Ecto neural progenitor cell (in vitro differentiated cells): ENCODE measurements at regions not wholly inside any gene's neighbourhood (a gene's known extent, or its start where the extent isn't known, plus 50 kb on each side); places are given as distances from the start of the nearest gene placed in this dataset.

Experiments
- DNase-seq: peaks from one replicate; pipeline ENCODE4 v3.0.0-alpha.2; 2018; ENCODE audit warnings: low spot score

DNA sequence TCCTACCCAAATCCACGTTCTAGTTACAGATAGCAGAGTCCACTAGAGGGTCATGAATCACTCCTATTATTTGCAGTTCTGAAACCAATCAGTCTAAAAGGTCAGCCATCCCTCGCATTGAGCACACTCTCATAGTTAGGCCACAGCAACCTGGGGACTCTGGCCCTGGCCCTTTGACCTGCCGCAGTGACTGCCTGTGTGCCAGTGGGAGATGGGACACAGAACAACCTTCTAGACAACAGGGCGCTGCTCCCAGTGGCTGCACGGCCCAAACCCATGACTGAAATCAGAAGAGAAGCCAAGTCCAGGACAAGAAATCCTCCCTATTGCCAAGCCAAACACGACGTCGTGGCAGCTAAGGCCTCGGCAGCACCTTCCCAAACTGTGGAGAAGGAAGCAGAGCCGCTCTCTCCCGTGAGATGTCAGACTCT is 158.5 kb downstream of the HERPUD2 start:
- no peak for DNase-seq

DNA sequence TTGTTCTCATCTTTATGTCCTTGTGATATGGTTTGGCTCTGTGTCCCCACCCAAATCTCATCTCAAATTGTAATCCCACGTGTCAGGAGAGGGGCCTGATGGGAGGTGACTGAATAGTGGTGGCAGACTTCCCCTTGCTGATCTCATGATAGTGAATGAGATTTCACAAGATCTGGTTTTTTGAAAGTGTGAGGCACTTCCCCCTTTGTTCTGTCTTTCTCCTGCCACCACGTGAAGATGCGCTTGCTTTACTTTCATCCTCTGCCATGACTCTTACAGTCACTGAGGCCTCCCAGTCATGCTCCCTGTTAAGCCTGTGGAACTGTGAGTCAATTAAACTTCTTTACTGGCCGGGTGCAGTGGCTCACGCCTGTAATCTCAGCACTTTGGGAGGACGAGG is 161.0 kb downstream of the HERPUD2 start:
- DNase-seq = no peak

DNA sequence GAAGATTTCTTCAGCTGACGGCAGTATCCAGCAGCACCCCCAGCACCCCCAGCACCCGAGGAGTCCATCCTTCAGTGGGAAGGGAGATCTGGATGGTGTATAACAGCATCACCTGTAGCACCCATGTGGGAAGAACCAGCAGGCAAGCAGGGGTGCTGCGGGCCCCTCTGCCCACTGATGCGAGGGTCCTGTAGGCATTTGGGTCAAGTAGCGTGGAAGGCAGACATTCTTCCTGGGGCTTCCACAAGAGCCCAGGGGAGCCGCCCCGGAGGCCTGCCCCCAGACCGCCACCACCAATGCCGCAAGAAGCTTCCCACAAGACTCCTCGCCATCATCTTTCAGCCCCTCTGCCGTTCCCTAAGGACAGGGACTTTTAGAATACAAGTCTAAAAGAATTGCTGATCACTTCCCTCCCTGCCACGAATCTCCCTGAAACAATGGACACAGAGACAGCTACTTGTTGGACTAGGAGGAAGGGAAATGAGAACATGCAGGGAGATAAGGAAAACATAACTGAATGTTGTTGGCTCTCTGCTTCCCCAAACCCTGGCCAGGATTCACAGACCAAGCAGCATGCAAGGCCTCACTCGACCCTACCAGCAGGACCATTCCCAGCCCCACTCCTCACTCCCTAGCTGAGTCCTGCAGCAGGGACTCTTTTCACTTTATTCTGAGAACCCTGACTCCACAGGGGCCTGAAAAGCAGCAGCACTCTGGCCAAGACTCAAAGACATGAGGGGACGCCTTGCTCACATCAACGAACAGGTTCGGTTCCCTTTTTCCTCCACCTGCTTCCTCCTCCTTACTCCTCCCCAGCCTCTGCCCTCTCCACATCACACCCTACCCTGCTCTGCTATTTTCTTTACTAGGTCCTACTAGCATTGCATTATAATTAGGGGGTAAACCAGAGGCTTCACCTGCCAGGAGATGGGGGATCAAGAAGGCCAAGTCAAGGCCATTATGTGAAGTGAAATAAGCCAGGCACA is 164.5 kb downstream of the HERPUD2 start:
- no peak for DNase-seq

DNA sequence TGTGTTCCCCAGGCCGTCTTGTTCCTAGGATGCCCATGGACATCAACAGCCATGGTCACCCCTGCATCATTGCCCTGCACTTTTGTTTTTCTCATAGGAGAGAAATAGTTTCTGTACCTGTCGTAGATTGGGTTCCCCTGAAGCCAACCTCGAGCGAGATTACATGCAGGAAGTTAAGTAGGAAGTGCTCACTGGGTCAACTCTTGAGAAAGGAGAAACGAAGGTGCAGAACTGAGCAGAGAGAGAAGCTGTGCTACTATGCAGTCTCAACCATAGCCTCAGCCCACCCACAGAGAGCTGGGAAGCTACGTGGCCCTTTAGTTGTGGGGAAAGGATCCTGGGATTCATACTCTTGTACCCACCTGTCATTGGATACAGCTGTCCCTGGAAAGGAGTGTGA is 165.2 kb downstream of the HERPUD2 start:
- no peak for DNase-seq

DNA sequence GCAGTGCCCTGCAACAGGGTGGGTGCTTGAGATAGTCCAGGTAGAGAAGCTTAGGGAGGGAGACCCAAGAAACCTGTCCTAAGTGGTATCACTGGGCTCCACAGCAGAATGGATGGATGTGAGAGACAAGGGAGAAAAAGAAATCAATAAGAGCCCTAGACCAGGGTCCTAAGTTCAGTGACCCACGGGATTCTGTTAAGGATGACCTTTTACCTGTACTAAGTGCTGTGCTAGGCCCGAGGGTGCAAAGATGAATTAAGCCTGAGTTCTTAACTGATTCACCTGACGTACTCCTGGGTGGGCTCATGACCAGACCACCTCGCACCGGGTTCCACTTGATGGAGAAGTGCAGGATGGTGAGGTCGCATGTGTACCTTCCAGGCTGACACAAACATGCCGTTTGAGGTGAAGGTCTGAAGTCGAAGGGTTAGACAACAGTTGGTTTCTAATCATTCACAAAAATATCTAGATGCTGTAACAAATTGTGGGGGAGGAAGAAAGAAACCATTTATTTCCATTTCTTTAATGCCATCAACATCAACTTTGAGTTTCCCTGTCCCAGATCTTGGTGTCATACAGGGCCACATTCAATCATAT is 166.5 kb downstream of the HERPUD2 start:
- no peak for DNase-seq

DNA sequence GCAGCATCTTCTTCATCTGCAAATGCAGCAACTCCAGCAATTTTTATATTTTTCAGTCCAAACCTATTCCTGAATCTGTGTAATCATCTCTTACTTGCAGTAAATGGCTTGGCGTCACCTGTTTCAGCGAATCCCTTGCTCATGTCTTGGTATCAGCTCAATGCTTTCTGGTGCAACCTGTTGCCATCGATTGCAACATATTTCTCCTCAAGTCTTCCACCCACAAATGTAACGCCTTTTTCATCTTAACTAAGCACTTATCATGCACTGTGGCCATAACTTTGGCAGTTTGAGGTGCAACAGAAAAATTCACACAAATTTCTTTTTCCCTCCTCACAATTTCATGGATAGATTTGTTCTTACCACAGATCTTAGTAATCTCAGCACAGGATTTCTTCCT is 168.3 kb downstream of the HERPUD2 start:
- DNase-seq = no peak

DNA sequence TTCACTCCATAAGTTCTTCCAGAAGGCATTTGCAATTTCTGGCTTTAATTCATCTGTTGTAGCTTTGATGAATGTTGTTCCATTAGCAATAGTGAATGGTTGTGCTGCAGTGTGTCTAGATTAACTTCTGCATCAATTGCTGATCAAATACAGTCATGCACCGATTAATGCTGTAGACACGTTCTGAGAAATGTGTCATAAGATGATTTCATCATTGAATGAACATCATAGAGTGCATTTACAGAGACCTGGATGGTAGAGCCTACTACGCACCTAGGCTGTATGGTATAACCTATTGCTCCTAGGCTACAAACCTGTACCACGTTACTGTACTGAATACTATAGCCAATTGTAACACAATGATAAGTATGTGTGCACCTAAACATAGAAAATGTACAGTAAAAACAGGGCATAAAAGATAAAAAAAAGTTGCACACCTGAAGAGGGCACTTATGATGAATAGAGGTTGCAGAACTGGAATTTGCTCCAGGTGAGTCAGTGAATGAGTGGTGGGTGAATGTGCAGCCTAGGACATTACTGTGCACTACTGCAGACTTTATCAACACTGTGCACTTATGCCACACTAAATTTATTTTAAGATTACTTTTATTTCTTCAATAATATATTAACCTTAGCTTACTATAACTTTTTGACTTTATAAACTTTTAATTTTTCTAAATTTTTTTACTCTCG is 170.7 kb downstream of the HERPUD2 start:
- DNase-seq = no peak

DNA sequence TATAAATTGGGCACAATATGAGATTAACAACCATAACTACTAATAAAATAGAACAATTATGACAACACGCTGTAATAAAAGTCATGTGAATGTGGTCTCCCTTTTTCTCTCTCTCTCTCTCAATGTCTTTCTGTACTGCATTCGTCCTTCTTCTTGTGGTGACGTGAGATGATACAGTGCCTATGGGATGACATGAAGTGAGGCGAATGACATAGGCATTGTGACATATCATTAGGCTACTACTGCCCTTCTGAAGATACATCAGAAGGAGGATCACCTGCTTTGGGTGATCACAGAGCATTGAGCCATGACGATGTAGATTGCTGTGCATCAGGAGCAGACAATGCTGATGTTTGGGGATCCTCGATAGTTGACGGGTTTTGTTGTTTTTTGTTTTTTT is 171.6 kb downstream of the HERPUD2 start:
- no peak for DNase-seq

DNA sequence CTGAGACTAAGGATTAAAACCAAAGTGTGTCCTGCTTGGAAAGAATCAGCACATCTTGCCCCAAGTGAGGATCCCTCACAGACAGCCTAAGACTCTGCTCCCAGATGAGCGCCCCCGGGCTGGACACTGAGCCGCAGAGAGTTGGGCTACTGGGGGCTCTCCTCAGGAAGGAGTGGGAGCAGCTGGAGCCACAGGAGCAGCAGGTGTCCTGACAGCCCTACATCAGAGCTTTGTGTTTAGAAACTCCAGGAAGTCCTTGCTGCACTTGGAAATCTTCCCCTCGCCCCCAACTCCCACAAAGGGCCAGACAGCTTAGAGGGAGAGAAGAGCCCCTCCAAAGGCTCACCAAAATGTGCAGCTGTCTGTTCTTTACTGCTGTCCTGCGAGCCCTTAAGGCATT is 172.2 kb downstream of the HERPUD2 start:
- DNase-seq = no peak

DNA sequence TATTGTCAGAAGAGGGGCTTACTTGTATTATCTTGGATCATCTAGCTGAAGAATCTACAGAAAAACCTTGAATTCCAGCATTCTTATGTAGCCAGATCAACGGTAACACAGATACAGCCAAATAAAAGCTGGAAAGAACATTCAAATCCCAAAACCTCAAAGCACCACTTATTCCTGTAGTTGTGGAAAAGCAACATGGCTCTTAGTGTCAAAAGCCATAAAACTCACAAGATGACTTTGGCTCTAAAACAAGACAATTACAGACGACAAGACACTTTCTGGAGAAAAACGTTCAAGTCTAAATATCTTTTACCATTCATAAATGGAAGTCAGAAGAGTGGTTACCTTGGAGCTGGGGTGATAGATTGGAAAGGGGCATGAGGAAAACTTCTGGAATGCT is 173.0 kb downstream of the HERPUD2 start:
- no peak for DNase-seq

DNA sequence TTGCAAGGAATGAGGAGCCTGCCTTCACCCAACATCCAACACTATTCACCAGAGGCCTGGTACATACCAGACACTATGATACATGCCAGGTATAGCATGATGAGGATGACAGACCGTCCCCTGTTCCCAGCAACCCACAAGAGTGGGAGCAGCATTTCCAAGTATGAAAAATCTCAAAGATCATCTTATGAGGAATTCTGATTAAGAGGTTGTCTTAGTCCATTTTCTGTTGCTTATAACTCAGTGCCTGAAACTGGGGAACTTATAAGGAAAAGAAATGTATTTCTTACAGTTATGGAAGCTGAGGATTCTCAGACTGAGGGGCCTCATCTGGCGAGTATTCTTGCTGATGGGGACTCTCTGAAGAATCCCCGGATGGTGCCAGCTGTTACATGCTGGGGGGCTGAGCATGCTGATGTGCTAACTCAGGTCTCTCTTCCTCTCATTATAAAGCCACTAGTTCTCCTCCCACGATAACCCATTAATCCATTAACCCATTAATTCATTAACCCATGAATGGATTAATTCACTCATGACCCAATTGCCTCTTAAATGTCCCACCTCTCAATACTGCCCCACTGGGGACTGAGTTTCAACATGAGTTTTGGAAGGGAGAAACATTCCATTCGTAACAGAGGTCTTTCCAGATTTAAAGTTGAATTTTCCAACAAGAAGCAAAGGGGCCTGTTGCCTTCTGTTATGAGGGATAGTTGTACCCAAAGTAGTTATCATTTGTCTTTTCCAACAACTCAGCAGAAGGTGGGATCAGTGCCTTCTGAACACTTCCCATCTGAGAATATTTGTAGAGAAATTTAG is 173.9 kb downstream of the HERPUD2 start:
- DNase-seq = no peak

DNA sequence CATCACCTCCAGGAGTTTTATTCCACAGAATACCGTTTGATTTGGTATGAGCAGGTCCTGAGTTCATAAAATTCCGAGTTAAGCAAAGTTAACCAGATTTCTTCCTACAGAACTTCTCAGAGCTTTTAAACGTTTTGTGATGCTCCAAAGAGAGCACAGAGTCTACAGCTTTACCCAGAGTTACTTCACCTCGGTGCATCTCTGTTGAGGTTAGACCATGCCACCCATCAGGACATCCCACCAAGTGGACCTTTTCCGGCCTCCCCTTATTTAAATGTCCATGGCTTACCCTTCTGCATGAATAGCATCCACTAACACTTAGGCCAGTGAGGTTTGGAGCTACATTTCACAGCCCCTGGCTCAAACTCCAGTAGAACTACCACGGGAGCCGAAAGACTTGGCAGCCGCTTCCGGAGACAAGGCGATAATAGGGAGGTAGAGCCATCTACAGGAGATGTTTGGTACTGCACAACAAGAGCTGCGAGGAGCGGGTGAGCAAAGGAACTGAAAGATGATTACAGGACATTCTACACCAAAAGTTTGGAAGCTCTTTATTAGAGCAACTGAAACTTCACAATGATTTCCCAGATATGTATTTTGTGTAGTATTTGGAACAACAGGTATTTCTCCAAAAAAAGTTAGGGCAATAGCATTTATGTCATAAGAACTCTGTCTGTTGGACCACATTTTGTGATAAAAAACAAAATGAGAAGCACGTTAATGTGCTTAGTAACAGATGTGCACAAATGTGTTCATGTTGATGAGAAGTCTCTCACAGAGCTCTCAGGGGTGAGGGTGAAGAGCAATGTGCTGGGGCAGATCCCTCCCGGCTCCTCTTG is 174.7 kb downstream of the HERPUD2 start:
- DNase-seq = peak; percentile 70

DNA sequence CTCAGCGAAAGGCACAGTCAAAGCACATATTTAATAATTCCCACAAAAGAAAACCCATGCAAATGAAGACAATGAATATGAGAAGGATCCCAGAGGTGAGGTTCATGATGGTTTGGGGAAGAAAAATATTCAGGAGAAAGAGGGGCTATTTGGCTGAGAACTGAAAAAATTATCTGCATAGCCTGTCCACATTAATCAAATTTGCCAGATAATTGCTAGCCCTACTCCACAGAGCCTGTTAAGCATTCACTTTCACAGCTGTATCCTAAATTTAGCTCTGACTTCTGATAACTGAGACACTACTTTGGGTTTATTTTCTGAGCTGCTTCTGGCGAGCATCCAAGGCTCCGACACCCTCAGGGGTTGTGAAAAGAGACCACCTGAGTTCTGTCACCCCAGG is 176.2 kb downstream of the HERPUD2 start:
- no peak for DNase-seq

DNA sequence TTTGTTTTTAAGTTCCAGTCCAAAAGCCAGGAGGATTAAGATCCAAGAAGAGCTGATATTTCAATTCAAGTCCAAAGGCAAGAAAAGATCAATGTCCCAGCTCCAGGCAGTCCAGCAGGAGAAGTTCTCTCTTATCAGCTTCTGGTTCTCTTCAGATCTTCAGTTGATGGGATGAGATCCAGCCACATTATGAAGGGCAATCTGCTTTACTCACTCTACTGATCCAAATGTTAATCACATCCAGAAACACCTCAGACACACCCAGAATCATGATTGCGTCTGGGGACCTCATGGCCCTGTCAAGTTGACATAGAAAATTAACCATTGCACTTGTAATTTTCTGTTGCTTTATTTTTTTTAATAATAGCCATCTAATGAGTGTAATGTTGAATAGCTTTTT is 178.4 kb downstream of the HERPUD2 start:
- DNase-seq = no peak

DNA sequence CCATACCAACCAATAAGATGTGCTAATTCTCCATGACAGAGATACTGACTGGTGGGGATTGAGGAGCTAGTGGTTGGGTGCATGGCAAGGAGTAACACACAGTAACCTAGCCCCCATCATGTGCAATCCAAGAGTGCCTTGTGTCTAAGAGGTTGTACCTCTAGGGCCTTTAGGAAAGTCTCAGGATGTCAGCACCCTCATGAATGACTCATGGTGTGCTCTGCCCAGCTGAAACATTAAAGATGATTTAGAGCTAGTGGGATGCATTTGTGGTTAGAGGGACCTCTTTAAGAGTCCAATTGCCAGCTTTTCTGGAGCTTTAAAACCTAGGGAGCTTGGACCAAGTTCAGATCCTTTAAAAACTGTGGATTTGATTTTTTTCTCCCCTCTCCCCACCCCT is 181.1 kb downstream of the HERPUD2 start:
- DNase-seq = no peak

DNA sequence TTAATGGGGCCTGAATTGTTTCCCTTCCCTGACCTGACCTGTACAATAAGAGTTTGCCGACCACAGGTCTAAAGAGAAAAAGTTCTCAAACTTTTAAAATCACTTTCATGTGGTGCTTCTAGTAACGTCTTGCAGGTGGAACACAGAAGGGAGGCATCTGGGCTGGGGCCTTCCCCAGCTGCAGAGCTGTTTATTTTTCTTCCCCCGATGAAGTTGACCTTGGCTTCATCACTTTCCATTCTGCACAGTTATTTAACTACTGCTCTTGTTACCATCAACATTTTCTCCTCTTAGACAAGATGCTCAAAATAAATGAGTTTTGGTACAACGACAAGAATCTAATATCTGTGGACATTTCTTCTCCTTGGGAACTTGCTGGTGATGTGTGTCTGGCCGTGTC is 181.7 kb downstream of the HERPUD2 start:
- no peak for DNase-seq

DNA sequence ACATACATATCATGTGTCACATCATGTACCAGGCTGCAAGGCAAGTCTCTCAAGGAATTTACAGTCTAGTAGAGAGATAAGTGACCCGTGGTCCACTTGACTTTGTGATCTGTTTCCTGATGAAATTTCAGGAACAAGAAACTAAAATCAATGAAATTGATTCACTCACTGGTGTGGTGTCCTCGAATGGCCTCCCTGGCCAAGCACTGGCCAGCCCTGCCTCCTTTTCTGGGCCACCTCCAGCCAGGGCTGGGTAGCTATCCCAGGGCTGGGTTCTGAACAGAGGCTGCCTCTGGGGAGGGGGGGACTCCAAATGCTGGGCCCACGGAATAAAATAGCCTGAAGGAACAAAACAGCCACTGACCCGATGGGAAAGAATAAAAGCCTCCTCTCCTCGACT is 182.2 kb downstream of the HERPUD2 start:
- DNase-seq = no peak

DNA sequence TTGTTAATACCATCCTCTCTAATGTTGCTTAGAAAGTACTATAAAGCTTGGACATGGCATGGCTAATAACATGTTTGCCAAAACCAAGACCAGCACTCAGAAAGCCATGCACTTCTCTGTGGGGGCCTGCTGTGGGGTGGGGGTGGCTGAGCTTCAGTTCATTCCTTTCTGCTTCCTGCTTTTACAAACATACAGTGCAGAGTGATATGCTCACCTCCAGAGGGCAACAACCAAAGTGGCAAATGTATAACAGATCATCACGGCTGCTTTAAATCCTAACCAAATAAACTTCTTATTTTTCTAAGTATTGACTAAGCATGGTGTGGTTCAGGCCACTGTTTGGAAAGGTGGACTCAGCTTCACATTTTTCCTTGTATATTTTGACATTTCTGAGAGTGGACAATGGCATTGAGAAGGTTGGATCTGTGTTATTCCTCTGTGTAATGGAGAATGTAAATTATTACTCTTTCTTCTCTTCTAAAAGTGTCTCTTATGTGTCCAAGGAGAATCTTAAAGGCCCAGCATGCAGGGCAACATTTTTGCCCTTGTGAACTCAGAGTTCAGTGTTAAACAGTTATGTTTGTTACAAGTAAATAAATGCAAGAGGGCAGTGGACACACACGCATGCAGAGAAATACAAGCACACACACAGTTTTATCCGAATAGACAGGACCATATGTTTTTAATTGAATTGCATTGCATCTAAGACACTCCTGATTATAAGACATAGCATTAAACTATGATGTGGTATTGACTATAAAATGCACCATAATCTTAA is 186.1 kb downstream of the HERPUD2 start:
- no peak for DNase-seq

DNA sequence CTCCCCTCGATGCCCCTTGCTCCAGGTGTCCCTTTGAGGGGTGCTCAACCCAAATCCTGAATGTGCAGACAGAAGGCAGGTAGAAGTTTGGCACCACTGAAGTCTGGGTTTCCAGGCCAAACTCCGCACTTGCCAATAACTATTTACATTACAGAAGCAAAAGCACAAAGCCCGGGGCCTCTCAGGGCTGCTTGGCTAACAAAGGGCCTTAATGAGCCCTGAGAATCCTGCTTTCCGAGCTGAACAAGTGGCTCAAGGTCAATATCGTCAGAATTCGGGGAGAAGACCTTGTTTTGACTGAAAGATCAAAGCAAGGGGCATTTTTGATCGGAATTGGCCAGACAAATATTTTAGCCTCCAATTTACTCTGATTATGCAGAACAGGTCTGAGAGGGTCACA is 189.9 kb downstream of the HERPUD2 start:
- DNase-seq = no peak

DNA sequence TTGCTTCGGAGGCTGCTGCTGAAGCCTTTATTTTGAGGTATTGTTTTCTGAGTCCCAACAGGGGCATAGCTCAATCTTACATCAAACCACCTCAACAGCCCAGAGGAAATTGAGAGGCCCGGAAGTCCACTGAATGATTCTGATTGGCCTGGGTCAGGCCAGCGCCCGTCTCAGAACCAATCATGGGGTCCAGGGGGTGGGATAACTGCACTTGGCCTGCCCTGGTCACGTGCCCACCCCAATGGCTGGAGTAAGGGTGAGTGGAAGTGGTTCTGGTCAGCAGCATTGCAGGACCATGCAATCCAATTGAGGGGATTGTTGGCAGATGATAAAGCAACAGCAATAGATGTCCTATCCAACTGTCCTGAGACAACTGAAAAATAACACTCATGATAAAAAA is 190.6 kb downstream of the HERPUD2 start:
- no peak for DNase-seq
